ENCODE measurements at regions not wholly inside any gene's neighbourhood (a gene's known extent, or its start where the extent isn't known, plus 50 kb on each side); places are given as distances from the start of the nearest gene placed in this dataset.

GRCh38 chr4:116361790-116362189 is 723.6 kb downstream of the TRAM1L1 start:
- Mint-ChIP-seq H3K36me3 (no peaks in the 10 kb centered on the region), H3K4me1 (no peaks in the 10 kb centered on the region), H3K27me3 (no peaks in the 10 kb centered on the region), H3K9me3 (peaks cover 0 to 4% (median 1%) of the 10 kb centered on the region in 3 donors), H3K4me3 (peak overlapping the region in 1 of 4 donors; percentile 41), H3K27ac (no peak overlapping the region)

DNA sequence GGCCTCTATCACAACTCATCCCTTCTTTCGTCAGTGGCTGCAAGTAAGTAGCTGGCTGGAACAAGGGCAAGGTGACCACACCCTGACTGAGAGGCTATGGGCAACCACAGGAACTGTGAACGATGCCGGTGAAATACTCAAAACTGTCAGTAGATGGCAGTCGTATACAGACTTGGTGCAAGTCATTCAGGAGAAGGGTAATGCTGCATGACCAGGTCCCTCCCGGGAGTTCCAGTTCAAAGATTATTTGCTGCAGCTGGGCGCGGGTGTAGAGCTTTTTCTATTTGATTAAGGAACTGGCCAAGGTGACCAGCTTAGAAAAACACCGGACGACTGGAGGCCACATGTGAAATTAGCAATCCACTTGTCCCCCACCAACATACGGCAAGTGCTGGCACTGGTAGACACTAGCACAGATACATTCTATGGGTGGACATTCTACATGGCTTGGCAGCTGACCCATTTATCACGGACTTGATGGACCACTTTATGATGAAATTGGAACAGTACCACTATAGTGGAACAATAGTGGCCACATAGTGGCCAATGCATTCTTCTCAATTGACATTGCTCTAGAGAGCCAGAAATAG is 726.6 kb downstream of the TRAM1L1 start:
- H3K36me3 Mint-ChIP-seq: no peaks in the 10 kb centered on the region
- H3K4me3 Mint-ChIP-seq: no peak overlapping the region
- peaks cover 0 to 4% (median 3%) of the 10 kb centered on the region in 3 donors for H3K9me3 Mint-ChIP-seq
- H3K27ac Mint-ChIP-seq: no peak overlapping the region
- no peaks in the 10 kb centered on the region for H3K27me3 Mint-ChIP-seq
- no peaks in the 10 kb centered on the region for H3K4me1 Mint-ChIP-seq

GRCh38 chr4:116357758-116358157 is 727.6 kb downstream of the TRAM1L1 start:
- no peak overlapping the region for H3K27ac Mint-ChIP-seq
- H3K27me3 Mint-ChIP-seq: no peaks in the 10 kb centered on the region
- H3K4me3 Mint-ChIP-seq: no peak overlapping the region
- H3K36me3 Mint-ChIP-seq: no peaks in the 10 kb centered on the region
- peaks cover 0 to 4% (median 3%) of the 10 kb centered on the region in 3 donors for H3K9me3 Mint-ChIP-seq
- no peaks in the 10 kb centered on the region for H3K4me1 Mint-ChIP-seq

- no peak overlapping the region for H3K27ac Mint-ChIP-seq
- H3K4me3 Mint-ChIP-seq: no peak overlapping the region
- H3K36me3 Mint-ChIP-seq: no peaks in the 10 kb centered on the region
- H3K9me3 Mint-ChIP-seq: peaks cover 0 to 3% (median 1%) of the 10 kb centered on the region in 3 donors
- no peaks in the 10 kb centered on the region for H3K4me1 Mint-ChIP-seq
- no peaks in the 10 kb centered on the region for H3K27me3 Mint-ChIP-seq
Measured at GRCh38 chr4:116346750-116347149, 738.6 kb downstream of the TRAM1L1 start.

- Mint-ChIP-seq H3K27ac (no peak overlapping the region), H3K9me3 (peaks cover 0 to 5% (median 0%) of the 10 kb centered on the region in 3 donors), H3K36me3 (no peaks in the 10 kb centered on the region), H3K4me3 (no peak overlapping the region), H3K4me1 (no peaks in the 10 kb centered on the region), H3K27me3 (no peaks in the 10 kb centered on the region)
Measured at GRCh38 chr4:116343809-116344208, 741.6 kb downstream of the TRAM1L1 start.

DNA sequence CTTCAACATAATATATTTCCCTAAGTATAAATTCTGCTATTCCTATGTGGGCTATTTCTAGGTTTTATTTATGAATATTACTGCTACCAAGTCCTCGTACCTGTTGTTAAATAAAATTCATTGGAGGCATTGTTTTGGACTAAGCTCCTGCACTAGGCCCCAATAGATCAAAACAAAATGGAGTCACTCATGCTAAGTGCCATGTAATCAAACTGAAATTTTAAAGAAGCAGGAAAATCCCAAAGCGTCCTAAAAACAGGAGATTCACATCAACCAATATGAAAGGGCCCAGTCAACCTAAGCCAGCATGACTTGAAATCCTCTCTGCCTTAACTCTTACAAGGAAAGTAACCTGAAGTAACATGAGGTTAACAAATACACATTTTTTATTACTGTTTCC is 743.2 kb downstream of the TRAM1L1 start:
- Mint-ChIP-seq H3K4me1 (no peaks in the 10 kb centered on the region), H3K27ac (no peak overlapping the region), H3K4me3 (no peak overlapping the region), H3K9me3 (peaks cover 0 to 5% (median 0%) of the 10 kb centered on the region in 3 donors), H3K36me3 (no peaks in the 10 kb centered on the region), H3K27me3 (no peaks in the 10 kb centered on the region)

- Mint-ChIP-seq H3K4me3 (no peak overlapping the region), H3K9me3 (peaks cover 0 to 3% (median 0%) of the 10 kb centered on the region in 3 donors), H3K36me3 (no peaks in the 10 kb centered on the region), H3K27ac (no peak overlapping the region), H3K27me3 (no peaks in the 10 kb centered on the region), H3K4me1 (no peaks in the 10 kb centered on the region)
Measured at GRCh38 chr4:116332508-116332907, 752.9 kb downstream of the TRAM1L1 start.

- H3K9me3 Mint-ChIP-seq: peaks cover 0 to 2% (median 0%) of the 10 kb centered on the region in 3 donors
- no peaks in the 10 kb centered on the region for H3K4me1 Mint-ChIP-seq
- H3K4me3 Mint-ChIP-seq: no peak overlapping the region
- H3K36me3 Mint-ChIP-seq: no peaks in the 10 kb centered on the region
- no peak overlapping the region for H3K27ac Mint-ChIP-seq
- no peaks in the 10 kb centered on the region for H3K27me3 Mint-ChIP-seq
Measured at GRCh38 chr4:116328261-116328860, 757.0 kb downstream of the TRAM1L1 start.

GRCh38 chr4:116323606-116324005 is 761.8 kb downstream of the TRAM1L1 start:
- Mint-ChIP-seq H3K27me3 (no peaks in the 10 kb centered on the region), H3K27ac (no peak overlapping the region), H3K9me3 (peaks cover 0 to 2% (median 0%) of the 10 kb centered on the region in 3 donors), H3K4me1 (no peaks in the 10 kb centered on the region), H3K36me3 (no peaks in the 10 kb centered on the region), H3K4me3 (no peak overlapping the region)

DNA sequence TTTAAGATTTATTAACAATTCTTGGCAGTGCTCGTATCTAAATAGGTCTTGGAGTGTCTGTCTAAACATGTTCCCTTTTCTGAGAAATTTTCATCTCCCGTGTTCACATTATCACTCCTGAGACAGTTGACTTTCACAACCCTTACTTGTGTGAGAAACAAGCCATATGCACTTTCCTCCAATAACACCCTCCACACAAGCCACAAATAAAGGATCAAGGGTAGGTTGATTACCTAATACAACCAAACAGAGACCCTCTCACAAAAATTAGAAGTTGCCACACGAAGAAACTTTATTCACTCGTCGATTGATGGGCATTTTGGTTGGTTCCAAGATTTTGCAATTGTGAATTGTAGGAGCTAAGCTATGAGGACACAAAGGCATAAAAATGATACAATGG is 763.9 kb downstream of the TRAM1L1 start:
- no peak overlapping the region for H3K4me3 Mint-ChIP-seq
- no peaks in the 10 kb centered on the region for H3K4me1 Mint-ChIP-seq
- H3K27ac Mint-ChIP-seq: no peak overlapping the region
- H3K27me3 Mint-ChIP-seq: no peaks in the 10 kb centered on the region
- peaks cover 0 to 2% (median 0%) of the 10 kb centered on the region in 3 donors for H3K9me3 Mint-ChIP-seq
- no peaks in the 10 kb centered on the region for H3K36me3 Mint-ChIP-seq

DNA sequence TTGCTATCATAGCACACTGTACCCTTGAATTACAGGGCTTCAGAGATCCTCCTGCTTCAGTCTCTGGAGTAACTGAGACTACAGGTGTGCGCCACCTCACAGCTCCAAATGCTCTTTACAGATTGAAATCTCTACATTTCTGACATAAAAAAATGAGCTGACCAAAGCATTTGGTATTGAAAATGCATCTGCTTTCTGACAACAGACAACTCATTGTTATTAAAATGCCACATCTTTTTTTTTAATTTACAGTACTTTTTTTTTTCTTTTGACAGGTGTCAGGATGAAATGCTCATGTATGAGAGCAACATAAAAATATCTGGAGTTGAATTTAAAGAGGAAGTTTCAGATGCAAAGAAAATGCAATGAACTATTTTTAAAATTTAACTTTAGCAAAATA is 764.5 kb downstream of the TRAM1L1 start:
- H3K27me3 Mint-ChIP-seq: no peaks in the 10 kb centered on the region
- no peaks in the 10 kb centered on the region for H3K36me3 Mint-ChIP-seq
- no peak overlapping the region for H3K27ac Mint-ChIP-seq
- no peak overlapping the region for H3K4me3 Mint-ChIP-seq
- H3K4me1 Mint-ChIP-seq: no peaks in the 10 kb centered on the region
- H3K9me3 Mint-ChIP-seq: peaks cover 0 to 2% (median 0%) of the 10 kb centered on the region in 3 donors

- Mint-ChIP-seq H3K36me3 (no peaks in the 10 kb centered on the region), H3K27ac (no peak overlapping the region)
Measured at GRCh38 chr4:116303736-116304188, 781.6 kb downstream of the TRAM1L1 start.

GRCh38 chr4:116302990-116303735 is 782.2 kb downstream of the TRAM1L1 start:
- Mint-ChIP-seq H3K27me3 (no peaks in the 10 kb centered on the region), H3K4me3 (no peak overlapping the region), H3K9me3 (peaks cover 3 to 6% (median 5%) of the 10 kb centered on the region in 3 donors), H3K4me1 (no peaks in the 10 kb centered on the region), H3K36me3 (no peaks in the 10 kb centered on the region), H3K27ac (no peak overlapping the region)

More at GRCh38 chr4:116303736-116304188, 781.6 kb downstream of the TRAM1L1 start:
- H3K9me3 Mint-ChIP-seq: peaks cover 3 to 6% (median 5%) of the 10 kb centered on the region in 3 donors
- H3K4me1 Mint-ChIP-seq: no peaks in the 10 kb centered on the region
- H3K4me3 Mint-ChIP-seq: no peak overlapping the region
- no peaks in the 10 kb centered on the region for H3K27me3 Mint-ChIP-seq

DNA sequence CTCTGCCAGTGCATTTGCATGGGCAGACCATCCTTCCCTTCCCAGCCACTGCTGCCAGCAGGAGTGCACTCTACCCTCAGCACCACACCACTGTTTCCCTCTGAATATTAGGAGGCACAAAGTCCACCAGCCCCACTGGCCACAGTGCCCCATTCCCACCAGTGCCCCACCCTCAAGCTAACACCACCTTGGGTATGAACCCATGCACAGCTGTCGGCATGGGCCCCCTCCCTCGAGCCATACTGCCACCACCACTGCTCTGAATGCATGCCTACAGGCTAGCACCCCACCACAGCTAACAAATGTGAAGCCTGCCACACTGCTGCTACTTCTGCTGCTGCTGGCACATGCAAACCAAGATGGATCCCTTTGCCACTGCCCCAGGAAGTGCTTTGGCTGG is 810.4 kb downstream of the TRAM1L1 start:
- H3K27ac Mint-ChIP-seq: no peak overlapping the region
- no peaks in the 10 kb centered on the region for H3K27me3 Mint-ChIP-seq
- peaks cover 0 to 5% (median 5%) of the 10 kb centered on the region in 3 donors for H3K9me3 Mint-ChIP-seq
- H3K4me3 Mint-ChIP-seq: no peak overlapping the region
- H3K4me1 Mint-ChIP-seq: no peaks in the 10 kb centered on the region
- H3K36me3 Mint-ChIP-seq: no peaks in the 10 kb centered on the region

DNA sequence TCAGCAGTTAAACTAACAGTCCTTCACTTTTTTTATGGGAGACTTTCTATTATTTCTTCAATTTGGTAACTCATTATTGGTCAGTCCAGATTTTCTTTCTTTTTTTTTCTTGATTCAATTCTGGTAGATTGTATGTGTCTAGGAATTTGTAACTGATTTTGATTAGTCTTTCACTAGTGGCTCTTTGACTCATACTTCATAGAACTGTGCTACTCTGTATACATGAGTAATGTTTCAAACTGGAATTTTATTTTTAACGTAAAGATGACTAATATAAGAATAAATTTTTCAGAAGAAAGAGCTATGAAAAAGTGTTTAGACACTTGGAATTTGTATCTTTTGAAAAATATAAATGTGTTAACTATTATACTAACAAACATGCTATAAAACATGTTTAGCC is 813.0 kb downstream of the TRAM1L1 start:
- H3K4me1 Mint-ChIP-seq: no peaks in the 10 kb centered on the region
- H3K27me3 Mint-ChIP-seq: no peaks in the 10 kb centered on the region
- H3K27ac Mint-ChIP-seq: no peak overlapping the region
- no peaks in the 10 kb centered on the region for H3K36me3 Mint-ChIP-seq
- peaks cover 1 to 5% (median 2%) of the 10 kb centered on the region in 3 donors for H3K9me3 Mint-ChIP-seq
- no peak overlapping the region for H3K4me3 Mint-ChIP-seq
